ENCODE measurements at regions not wholly inside any gene's neighbourhood (a gene's known extent, or its start where the extent isn't known, plus 50 kb on each side); places are given as distances from the start of the nearest gene placed in this dataset.

GRCh38 chr16:66315210-66315825 lies 51.2 kb upstream of the CDH5 start:
- peak; percentile 84 for DNase-seq

- no peak for DNase-seq
Observed at GRCh38 chr16:66311306-66311705, 55.2 kb upstream of the CDH5 start.

GRCh38 chr16:66309215-66309807 lies 57.2 kb upstream of the CDH5 start:
- DNase-seq = no peak

GRCh38 chr16:66308096-66308495 lies 58.4 kb upstream of the CDH5 start:
- DNase-seq = no peak

- DNase-seq = no peak
Observed at GRCh38 chr16:66306366-66307150, 59.9 kb upstream of the CDH5 start.

- DNase-seq = no peak
Observed at GRCh38 chr16:66304961-66305360, 61.5 kb upstream of the CDH5 start.

- no peak for DNase-seq
Observed at GRCh38 chr16:66304151-66304550, 62.3 kb upstream of the CDH5 start.

- no peak for DNase-seq
Observed at GRCh38 chr16:66300501-66300900, 66.0 kb upstream of the CDH5 start.

- no peak for DNase-seq
Observed at GRCh38 chr16:66300037-66300436, 66.5 kb upstream of the CDH5 start.

GRCh38 chr16:66299349-66299748 lies 67.1 kb upstream of the CDH5 start:
- DNase-seq = no peak

- DNase-seq = no peak
Observed at GRCh38 chr16:66298571-66299120, 67.8 kb upstream of the CDH5 start.

- no peak for DNase-seq
Observed at GRCh38 chr16:66298006-66298405, 68.5 kb upstream of the CDH5 start.

GRCh38 chr16:66296591-66296990 lies 69.9 kb upstream of the CDH5 start:
- no peak for DNase-seq

GRCh38 chr16:66295761-66296546 lies 70.5 kb upstream of the CDH5 start:
- DNase-seq = no peak

- no peak for DNase-seq
Observed at GRCh38 chr16:66295213-66295612, 71.3 kb upstream of the CDH5 start.

- DNase-seq = no peak
Observed at GRCh38 chr16:66294507-66294906, 72.0 kb upstream of the CDH5 start.

GRCh38 chr16:66293932-66294331 lies 72.6 kb upstream of the CDH5 start:
- DNase-seq = no peak

GRCh38 chr16:66293207-66293735 lies 73.2 kb upstream of the CDH5 start:
- no peak for DNase-seq

- DNase-seq = no peak
Observed at GRCh38 chr16:66292241-66292935, 74.1 kb upstream of the CDH5 start.

GRCh38 chr16:66291833-66292232 lies 74.7 kb upstream of the CDH5 start:
- no peak for DNase-seq

GRCh38 chr16:66290431-66290830 lies 76.1 kb upstream of the CDH5 start:
- no peak for DNase-seq

GRCh38 chr16:66289986-66290385 lies 76.5 kb upstream of the CDH5 start:
- DNase-seq = no peak
